Right lobe of liver (tissue), 4 donors: ENCODE measurements at regions not wholly inside any gene's neighbourhood (a gene's known extent, or its start where the extent isn't known, plus 50 kb on each side); places are given as distances from the start of the nearest gene placed in this dataset.

ENCODE experiments used
- POLR2A ChIP-seq: fragments of 450-650 bp; IDR thresholded peaks from one replicate; pipeline ENCODE4 v1.6.1; 2017; ENCODE audit warnings: antibody characterized with exemption, mild to moderate bottlenecking
- TF ChIP-seq, protein P1 (sequence below), 4 donors: fragments of 200-600 bp in 3 of 4; fragments of 450-650 bp in 1 of 4; IDR thresholded peaks; one replicate each; pipeline versions ENCODE4 v1.5.1 to v1.8.0; 2016 to 2022; ENCODE audit warnings: antibody characterized with exemption in 4 of 4, mild to moderate bottlenecking in 2 of 4
- donor health status: DM: no; HTN: no; CAD: no.
- donor health status: DM: no; HTN: no; CAD: no.
- donor health status: DM: no; HTN: yes; CAD: no.

DNA sequence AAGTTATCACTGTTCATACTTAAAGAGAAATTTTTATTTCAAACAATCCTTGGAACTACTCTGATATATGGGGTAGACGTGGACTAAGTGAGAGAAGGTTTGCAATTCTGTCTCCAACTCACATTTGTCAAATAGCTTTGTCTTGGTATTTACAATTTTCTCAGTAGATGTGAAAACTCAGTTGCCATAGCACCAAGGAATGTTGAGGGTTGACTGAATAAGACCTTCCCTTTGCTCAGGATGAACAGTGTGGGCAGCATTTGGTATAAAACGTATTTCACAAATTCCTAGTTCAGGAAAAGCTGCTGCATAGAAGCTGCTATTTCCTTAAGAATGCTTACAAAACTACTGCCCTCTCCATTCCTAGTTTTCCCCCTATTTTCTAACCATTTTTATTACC lies 399.5 kb downstream of the NKX6-1 start:
- TF ChIP-seq, protein P1, sequence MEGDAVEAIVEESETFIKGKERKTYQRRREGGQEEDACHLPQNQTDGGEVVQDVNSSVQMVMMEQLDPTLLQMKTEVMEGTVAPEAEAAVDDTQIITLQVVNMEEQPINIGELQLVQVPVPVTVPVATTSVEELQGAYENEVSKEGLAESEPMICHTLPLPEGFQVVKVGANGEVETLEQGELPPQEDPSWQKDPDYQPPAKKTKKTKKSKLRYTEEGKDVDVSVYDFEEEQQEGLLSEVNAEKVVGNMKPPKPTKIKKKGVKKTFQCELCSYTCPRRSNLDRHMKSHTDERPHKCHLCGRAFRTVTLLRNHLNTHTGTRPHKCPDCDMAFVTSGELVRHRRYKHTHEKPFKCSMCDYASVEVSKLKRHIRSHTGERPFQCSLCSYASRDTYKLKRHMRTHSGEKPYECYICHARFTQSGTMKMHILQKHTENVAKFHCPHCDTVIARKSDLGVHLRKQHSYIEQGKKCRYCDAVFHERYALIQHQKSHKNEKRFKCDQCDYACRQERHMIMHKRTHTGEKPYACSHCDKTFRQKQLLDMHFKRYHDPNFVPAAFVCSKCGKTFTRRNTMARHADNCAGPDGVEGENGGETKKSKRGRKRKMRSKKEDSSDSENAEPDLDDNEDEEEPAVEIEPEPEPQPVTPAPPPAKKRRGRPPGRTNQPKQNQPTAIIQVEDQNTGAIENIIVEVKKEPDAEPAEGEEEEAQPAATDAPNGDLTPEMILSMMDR (IDR thresholded peaks at IDR 0.05) = no peak
- TF ChIP-seq POLR2A = no peak
